Breast epithelium (tissue), 4 donors: ENCODE measurements at regions not wholly inside any gene's neighbourhood (a gene's known extent, or its start where the extent isn't known, plus 50 kb on each side); places are given as distances from the start of the nearest gene placed in this dataset.

Source experiments
- DNase-seq, 2 donors: peaks; one replicate each; pipeline ENCODE4 v3.0.0-alpha.2; 2019; ENCODE audit warnings: low spot score in 2 of 2
- H3K27ac ChIP-seq, 2 donors: fragments of 200-600 bp; sonication (generic) in 1 of 2; one replicate each; pipeline ENCODE4 v1.5.1; 2016 to 2019; ENCODE audit warnings: mild to moderate bottlenecking in 1 of 2
- H3K27me3 ChIP-seq, 2 donors: fragments of 200-600 bp; sonication (generic) in 1 of 2; one replicate each; pipeline versions ENCODE4 v1.5.1 to v1.6.0; 2017 to 2019; ENCODE audit warnings: control low read depth in 1 of 2, mild to moderate bottlenecking in 1 of 2
- H3K36me3 ChIP-seq: fragments of 200-600 bp; one replicate; pipeline ENCODE4 v1.5.1; 2019
- H3K4me1 ChIP-seq, 2 donors: fragments of 200-600 bp; sonication (generic); one replicate each; pipeline ENCODE4 v1.5.1; 2016 to 2019; ENCODE audit warnings: control low read depth in 1 of 2
- H3K4me3 ChIP-seq, 3 donors: fragments of 200-600 bp; sonication (generic); 1 replicate in 2 of 3; 2 replicates in 1 of 3; pipeline ENCODE4 v1.5.1; 2016 to 2019; ENCODE audit warnings: mild to moderate bottlenecking in 3 of 3, moderate library complexity in 2 of 3
- H3K9me3 ChIP-seq, 2 donors: fragments of 200-600 bp; sonication (generic) in 1 of 2; one replicate each; pipeline ENCODE4 v1.5.1; 2016 to 2019; ENCODE audit warnings: control low read depth in 1 of 2
- POLR2A ChIP-seq: fragments of 450-650 bp; IDR thresholded peaks from one replicate; pipeline ENCODE4 v1.6.1; 2016; ENCODE audit warnings: antibody characterized with exemption, mild to moderate bottlenecking, moderate library complexity
- POLR2AphosphoS5 ChIP-seq, 3 donors: sonication (generic); formaldehyde crosslinking; IDR thresholded peaks; one replicate each; pipeline ENCODE4 v1.6.1; 2017; ENCODE audit warnings: antibody characterized with exemption in 3 of 3
- intact Hi-C: fragments of 100-400 bp; cut with DNase I; formaldehyde crosslinking; loops from one replicate; pipeline ENCODE4 v1.15.1; 2023; ENCODE audit warnings: low total_unique reads
- TF ChIP-seq, protein P1 (sequence below), 3 donors: fragments of 450-650 bp; IDR thresholded peaks; one replicate each; pipeline ENCODE4 v1.5.1; 2016 to 2017; ENCODE audit warnings: antibody characterized with exemption in 3 of 3, mild to moderate bottlenecking in 3 of 3, moderate library complexity in 3 of 3

- DNase-seq, result no peak
- H3K4me3 ChIP-seq, result peak overlapping the region in 1 of 3 donors; percentile 15
- no peaks in the 10 kb centered on the region for H3K27me3 ChIP-seq
- intact Hi-C loops, result no loop called here
- no peaks in the 10 kb centered on the region for H3K36me3 ChIP-seq
- TF ChIP-seq, protein P1, sequence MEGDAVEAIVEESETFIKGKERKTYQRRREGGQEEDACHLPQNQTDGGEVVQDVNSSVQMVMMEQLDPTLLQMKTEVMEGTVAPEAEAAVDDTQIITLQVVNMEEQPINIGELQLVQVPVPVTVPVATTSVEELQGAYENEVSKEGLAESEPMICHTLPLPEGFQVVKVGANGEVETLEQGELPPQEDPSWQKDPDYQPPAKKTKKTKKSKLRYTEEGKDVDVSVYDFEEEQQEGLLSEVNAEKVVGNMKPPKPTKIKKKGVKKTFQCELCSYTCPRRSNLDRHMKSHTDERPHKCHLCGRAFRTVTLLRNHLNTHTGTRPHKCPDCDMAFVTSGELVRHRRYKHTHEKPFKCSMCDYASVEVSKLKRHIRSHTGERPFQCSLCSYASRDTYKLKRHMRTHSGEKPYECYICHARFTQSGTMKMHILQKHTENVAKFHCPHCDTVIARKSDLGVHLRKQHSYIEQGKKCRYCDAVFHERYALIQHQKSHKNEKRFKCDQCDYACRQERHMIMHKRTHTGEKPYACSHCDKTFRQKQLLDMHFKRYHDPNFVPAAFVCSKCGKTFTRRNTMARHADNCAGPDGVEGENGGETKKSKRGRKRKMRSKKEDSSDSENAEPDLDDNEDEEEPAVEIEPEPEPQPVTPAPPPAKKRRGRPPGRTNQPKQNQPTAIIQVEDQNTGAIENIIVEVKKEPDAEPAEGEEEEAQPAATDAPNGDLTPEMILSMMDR (IDR thresholded peaks at IDR 0.05), result no peak
- TF ChIP-seq POLR2AphosphoS5 (IDR thresholded peaks at IDR 0.05), result no peak
- no peak for TF ChIP-seq POLR2A
- H3K9me3 ChIP-seq, result no peaks in the 10 kb centered on the region
- peak overlapping the region; percentile 9 to 49 for H3K27ac ChIP-seq
- peaks cover 0 to 3% of the 10 kb centered on the region in 2 donors for H3K4me1 ChIP-seq
Observed at GRCh38 chr10:31749981-31750840, 178.4 kb downstream of the ARHGAP12 start.

GRCh38 chr10:31749301-31749700, 179.3 kb downstream of the ARHGAP12 start:
- no peak for DNase-seq
- Histone ChIP-seq H3K27ac (peak overlapping the region; percentile 16 to 49), H3K27me3 (no peaks in the 10 kb centered on the region), H3K36me3 (no peaks in the 10 kb centered on the region), H3K4me3 (no peak overlapping the region), H3K4me1 (peaks cover 0 to 3% of the 10 kb centered on the region in 2 donors), H3K9me3 (no peaks in the 10 kb centered on the region)
- intact Hi-C loops, result no loop called here
- no peak for TF ChIP-seq POLR2A
- TF ChIP-seq, protein P1 (IDR thresholded peaks at IDR 0.05), result no peak
- TF ChIP-seq POLR2AphosphoS5 (IDR thresholded peaks at IDR 0.05), result no peak

GRCh38 chr10:31745612-31746376, 182.8 kb downstream of the ARHGAP12 start:
- H3K27ac ChIP-seq, result no peak overlapping the region
- no peak overlapping the region for H3K4me3 ChIP-seq
- peaks cover 0 to 3% of the 10 kb centered on the region in 2 donors for H3K4me1 ChIP-seq
- DNase-seq, result no peak
- no peaks in the 10 kb centered on the region for H3K36me3 ChIP-seq
- H3K9me3 ChIP-seq, result no peaks in the 10 kb centered on the region
- intact Hi-C loops, result no loop called here
- H3K27me3 ChIP-seq, result no peaks in the 10 kb centered on the region
- TF ChIP-seq, protein P1 (IDR thresholded peaks at IDR 0.05), result no peak
- TF ChIP-seq POLR2AphosphoS5 (IDR thresholded peaks at IDR 0.05) (no peak), POLR2A (no peak)

- no peaks in the 10 kb centered on the region for H3K4me1 ChIP-seq
- no peaks in the 10 kb centered on the region for H3K36me3 ChIP-seq
- H3K27ac ChIP-seq, result no peak overlapping the region
- H3K9me3 ChIP-seq, result no peaks in the 10 kb centered on the region
- TF ChIP-seq POLR2A (no peak), POLR2AphosphoS5 (IDR thresholded peaks at IDR 0.05) (no peak)
- TF ChIP-seq, protein P1 (IDR thresholded peaks at IDR 0.05), result no peak
- no peak overlapping the region for H3K4me3 ChIP-seq
- no peak for DNase-seq
- no peaks in the 10 kb centered on the region for H3K27me3 ChIP-seq
- intact Hi-C loops, result no loop called here
Observed at GRCh38 chr10:31744025-31744424, 184.6 kb downstream of the ARHGAP12 start.

DNA sequence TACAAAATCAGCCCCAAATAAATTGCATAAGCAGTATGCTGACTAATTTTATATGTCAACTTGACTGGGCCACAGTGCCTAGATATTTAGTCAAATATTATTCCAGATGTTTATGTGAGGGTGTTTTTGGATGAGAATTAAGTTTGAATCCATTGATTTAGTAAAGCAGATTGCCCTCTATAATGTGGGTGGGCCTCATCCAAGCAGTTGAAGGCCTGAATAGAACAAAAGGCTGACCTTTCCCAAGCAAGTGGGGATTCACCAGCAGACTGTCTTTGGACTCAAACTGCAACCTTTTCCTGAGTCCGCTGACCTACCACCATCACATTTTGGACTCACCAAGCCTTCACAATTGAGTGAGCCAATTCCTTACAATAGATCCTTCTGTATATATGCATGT, 186.4 kb downstream of the ARHGAP12 start:
- TF ChIP-seq POLR2A (no peak), POLR2AphosphoS5 (IDR thresholded peaks at IDR 0.05) (no peak)
- TF ChIP-seq, protein P1 (IDR thresholded peaks at IDR 0.05), result no peak
- no peak for DNase-seq

More for the DNA sequence above, 186.4 kb downstream of the ARHGAP12 start:
- intact Hi-C loops, result no loop called here
- Histone ChIP-seq H3K9me3 (no peaks in the 10 kb centered on the region), H3K4me1 (no peaks in the 10 kb centered on the region), H3K27ac (no peak overlapping the region), H3K36me3 (no peaks in the 10 kb centered on the region), H3K27me3 (no peaks in the 10 kb centered on the region), H3K4me3 (no peak overlapping the region)
